Inferior parietal cortex (tissue), 1 donor: ENCODE measurements at regions not wholly inside any gene's neighbourhood (a gene's known extent, or its start where the extent isn't known, plus 50 kb on each side); places are given as distances from the start of the nearest gene placed in this dataset.
"Not testable (repeated sequence)": the region's sequence is repeated elsewhere in the genome, so short reads cannot be mapped to it uniquely, and the experiment has no call there.

ENCODE experiments used
- DNase-seq: peaks from one replicate; pipeline ENCODE4 v3.0.0-alpha.2; 2016; ENCODE audit errors: extremely low spot score

DNA sequence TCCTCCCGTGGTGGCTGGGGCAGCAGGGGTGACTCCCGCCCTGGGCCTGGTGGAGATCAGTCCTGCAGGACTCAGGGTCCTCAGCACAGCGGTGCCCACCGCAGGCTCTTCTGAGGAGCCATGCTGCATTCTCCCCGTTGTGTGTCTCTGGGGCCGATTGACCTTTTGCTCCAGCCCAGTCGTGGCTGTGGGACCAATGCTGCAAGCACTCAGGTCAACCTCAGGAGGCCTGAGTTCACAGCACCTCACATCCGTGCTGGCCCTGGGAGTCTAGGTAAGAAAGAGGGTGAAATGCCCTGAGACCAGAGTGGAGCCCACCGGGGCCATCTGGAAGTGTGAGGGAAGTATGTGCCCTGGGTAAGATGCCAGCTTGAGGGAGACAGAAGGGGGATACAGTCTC is 316.1 kb upstream of the B3GAT1 start:
- no peak for DNase-seq

DNA sequence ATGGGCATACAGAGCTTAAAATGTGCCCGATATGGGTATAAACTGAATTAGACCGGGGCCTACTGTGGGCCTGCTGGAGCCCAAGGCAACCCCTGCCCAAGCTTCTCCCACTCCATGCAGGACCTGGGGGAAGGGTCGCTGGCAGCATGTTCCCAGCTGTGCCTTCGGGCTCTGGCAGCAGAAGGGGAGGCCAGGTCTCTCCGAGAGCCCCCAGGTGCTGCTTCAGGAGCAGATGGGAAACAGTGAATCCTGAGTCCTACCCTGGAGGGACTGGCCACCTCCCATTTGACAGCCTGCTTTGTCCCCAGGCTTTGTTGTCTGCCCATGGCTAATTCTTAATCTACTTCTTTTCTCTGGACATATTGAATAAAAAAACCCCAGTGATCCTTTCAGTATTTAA is 315.6 kb upstream of the B3GAT1 start:
- DNase-seq, result no peak

DNA sequence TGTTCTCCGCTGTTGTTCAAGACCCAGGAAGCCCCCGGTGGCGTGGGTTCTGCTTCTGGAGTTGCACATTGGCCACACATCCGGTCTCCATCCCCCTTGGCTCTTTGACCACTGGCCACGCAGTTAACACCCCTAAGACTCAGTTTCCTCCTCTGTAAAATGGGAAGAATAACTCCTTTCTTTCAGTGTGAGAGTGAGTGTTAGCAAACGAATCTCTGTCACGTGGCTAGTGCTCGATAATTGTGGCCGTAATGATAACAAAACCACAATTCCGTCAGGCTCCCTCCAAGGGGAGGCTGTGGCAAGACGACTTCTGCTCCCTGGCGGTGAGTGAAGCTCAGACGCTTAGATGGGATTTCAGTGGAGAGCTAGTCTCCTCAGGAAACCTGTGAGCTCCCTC is 315.2 kb upstream of the B3GAT1 start:
- no peak for DNase-seq

DNA sequence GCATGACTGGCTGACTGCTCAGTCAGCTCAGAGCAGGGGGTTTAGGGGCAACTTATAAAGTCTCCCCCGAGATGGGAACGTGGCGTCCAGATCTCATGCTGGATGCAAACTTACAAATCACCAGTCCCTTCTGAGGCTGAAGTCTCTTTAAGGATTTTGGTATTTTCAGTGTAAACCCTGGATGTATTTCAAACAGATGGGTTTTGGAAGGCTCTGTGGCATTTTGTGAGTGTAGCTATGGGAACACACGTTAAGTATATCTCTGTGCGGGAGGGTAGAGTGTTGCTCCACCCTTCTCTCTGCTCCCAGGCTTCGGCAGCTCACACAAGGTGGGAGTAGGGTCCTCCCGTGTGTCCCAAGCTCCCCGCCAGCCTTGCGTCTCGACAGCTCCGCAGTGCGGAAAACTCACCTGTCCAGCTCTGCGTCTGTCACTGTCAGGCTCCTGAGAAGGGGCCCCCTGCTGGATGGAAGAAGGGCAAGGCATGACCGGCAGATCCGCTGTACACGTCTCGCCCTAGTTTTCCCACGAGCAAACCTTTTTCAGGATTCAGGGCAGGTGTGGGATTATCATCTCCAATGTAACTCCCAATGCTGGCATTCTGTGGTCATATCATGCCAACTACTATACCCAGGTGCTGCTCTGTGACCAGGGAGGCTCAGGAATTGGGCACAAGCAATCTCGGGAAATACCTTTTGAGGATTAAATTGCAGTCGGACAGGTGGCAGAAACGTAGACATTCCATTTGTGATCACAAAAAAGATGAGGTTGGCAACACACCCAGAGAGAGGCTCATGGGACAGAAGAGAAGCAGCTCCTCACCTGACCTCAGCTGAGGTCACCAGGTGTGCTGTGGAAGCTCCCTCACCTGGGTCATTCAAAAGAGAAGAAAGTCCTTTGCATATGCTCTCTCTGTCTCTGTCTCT is 313.9 kb upstream of the B3GAT1 start:
- no peak for DNase-seq

DNA sequence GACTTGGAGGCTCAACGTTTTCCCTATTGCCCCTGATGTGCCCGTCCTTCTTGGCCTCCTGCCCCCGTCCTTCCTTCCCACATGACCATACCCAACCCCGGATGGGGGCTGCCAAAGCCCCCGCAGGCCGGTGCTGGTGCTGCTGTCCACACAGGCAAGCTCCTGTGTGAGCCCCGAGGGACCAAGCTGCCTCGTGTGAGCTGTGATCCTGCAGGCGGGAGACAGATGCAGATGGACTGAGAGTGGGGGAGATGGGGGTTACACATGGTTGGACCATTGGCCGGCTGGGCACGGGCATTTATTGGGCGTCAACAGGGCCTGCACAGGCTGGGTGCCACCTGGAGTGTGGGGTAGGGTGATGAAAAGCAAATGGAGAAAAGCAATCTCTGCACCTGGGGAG is 313.2 kb upstream of the B3GAT1 start:
- DNase-seq, result no peak

DNA sequence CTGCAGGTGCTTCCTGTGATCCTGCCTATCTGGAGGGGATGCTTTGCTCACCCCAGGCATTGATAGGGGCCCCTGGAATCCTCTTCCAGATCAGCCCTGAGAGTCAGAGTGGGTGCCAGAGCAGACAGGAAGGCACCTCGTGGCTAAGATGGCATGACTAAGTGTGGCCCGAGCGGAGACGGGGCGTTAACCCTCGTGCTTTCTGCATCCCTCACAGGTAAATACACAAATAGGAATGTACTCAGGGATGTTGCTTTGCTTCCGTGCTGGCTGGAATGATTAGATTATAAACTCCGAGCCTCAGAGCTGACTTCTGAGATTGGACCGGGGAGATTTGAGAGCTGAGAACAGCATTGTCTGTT is 312.7 kb upstream of the B3GAT1 start:
- no peak for DNase-seq

DNA sequence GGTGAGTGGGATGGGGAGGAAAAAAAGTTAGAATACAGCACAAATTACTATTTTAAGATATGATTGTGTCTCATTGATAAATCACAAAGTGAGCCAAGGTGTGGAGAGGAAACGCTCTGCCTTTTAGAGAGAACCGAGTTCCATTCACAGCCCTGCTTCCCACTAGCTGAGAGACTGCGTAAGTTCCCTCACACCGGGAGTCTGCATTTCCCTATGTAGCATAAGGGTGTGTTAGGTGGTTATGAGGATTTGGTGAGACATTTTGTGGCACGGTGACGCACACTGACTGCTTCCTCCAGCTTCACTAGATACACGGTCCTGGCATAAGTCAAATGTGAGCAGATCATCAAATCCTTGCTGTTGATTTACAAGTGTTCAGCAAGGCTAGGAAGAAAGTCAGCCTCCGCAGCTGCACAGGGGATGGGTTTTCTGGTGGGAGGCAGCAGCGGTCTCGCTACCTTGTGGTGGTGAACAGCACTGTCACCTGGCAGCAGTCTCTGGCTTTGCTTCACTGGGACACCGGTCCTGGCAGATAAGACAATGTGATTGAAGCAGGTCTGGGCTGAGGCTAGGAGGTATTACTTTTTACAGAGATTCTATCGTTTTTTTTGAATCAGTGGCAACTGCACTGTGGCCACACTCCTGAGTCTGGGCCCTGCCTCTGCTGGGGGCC is 312.2 kb upstream of the B3GAT1 start:
- DNase-seq, result no peak

DNA sequence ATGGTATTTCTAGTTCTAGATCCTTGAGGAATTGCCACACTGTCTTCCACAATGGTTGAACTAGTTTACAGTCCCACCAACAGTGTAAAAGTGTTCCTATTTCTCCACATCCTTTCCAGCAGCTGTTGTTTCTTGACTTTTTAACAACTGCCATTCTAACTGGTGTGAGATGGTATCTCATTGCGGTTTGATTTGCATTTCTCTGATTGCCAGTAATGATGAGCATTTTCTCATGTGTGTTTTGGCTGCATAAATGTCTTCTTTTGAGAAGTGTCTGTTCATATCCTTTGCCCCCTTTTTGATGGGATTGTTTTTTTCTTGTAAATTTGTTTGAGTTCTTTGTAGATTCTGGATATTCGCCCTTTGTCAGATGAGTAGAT is 308.6 kb upstream of the B3GAT1 start:
- not testable (repeated sequence) for DNase-seq

DNA sequence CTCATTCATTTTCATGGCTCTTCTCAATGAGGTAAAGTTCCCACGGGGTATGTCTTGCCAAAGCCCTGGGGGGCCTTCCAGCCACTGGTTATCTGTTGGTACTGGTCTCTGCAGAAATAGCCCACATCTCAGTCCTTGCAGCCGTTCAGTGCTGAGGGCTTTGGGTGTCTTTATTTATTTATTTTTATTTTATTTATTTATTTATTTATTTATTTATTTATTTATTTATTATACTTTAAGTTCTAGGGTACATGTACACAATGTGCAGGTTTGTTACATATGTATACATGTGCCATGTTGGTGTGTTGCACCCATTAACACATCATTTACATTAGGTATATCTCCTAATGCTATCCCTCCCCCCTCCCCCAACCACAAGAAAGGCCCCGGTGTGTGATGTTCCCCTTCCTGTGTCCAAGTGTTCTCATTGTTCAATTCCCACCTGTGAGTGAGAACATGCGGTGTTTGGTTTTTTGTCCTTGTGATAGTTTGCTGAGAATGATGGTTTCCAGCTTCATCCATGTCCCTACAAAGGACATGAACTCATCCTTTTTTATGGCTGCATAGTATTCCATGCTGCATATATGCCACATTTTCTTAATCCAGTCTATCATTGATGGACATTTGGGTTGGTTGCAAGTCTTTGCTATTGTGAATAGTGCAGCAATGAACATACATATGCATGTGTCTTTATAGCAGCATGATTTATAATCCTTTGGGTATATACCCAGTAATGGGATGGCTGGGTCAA is 308.1 kb upstream of the B3GAT1 start:
- not testable (repeated sequence) for DNase-seq

DNA sequence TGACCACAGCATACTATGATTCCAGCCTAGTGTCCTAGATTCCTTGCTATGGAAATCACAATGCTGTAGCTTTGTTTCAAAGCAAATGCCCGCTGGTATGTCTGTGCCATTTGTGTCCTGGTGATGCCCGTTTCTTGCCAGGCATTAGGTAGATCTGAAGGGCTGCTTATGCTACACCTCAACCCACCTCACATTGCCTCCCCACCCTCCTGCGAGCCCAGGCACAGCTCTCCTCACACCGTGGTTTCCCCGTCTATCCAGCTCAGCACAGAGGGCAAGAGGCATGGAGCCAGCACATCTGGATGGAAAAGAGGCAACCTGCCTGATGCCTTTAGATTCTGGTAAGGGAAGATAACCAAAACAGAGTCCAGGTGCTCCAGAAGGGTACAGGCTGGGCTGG is 307.4 kb upstream of the B3GAT1 start:
- no peak for DNase-seq

DNA sequence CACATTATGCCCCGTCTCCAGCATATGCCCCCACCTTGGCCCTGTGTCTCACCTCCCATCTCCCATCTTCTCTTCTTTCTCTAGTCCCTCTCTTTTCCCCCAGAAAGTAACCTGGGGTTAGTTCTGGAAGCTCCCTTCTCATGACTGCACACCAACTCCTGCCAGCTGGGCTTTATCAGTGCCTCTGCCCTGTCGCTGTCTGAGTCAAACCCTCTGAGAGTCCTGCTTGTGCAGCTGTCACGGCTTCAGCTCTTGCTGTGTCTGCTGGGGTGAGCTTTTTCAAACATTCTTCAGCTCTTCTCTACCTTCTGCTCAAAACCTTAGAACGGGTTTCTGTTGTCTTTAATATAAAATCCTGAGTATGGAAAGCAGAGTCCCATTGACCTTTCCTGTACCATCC is 304.5 kb upstream of the B3GAT1 start:
- no peak for DNase-seq

DNA sequence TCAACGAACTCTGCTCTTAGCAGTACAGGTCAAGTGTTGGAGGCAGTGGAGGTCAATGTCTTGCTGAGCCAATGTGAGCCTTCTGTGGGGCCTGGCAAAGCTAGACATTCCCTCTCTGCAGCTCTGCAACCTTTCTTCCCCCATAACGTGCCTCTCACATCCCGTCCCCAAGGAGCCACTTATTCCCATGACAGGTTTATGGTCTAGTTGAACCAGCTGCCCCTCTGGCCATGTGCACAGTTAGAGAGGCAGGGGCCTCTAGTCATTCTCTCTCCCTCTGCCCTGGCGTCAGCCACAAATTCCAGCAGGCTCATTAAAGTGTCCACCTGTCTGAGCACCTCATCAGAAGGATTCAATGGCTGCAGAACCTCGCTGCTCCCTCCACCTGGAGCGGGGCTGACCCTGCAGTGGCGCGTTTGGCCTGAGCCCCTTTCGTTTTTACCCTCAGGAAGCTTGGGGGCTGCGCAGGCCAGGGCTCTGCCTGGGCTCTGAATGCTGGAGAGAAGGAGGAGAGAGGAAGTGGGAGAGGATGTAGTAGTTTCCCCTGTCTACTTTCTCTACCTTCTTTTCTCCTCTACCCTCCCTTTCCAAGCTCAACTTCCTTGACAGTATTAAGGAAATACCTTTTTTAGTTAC is 302.1 kb upstream of the B3GAT1 start:
- no peak for DNase-seq

DNA sequence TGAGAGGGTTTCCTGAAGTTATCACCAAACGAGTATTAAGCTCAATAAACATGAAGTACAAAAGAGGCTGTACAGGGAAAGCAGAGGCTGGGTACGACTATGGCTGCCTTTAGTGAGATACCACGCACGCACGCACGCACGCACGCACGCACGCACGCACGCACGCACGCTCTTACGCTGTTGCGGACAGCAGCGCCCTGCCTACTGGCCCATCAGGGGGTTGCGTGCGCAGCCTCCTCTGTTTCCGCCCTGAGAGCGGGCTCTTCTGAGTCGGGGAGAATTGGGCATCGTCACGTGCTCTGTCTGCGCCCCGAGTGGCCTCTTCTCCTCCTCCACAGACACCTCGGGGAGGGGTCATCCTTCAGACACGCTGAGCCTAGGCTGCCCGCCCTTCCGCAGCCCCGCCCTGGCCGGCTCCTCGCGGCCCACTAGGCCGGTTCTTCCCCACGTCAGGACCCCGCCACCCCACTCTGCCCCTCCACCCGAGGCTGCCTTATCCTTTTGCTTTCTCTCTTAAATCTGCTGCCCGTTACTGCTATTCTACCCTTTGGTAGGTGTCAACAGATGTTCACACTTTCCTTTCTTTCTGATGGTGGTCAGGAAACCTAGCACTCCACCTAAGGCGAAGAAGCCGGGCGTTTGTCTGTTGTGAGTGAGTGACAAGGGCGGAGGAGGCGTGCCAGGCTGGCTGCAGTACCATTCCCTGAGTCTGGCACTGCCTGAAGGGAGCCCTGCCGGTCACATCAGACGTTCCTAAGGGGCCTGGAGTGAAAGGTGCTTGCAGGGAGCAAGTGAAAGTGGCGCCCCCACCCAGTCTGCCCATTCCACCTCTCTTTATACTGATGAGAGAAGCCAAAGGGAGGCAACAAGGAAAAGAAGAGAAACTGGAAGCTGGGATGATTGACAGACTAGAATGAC is 300.4 kb upstream of the B3GAT1 start:
- no peak for DNase-seq

DNA sequence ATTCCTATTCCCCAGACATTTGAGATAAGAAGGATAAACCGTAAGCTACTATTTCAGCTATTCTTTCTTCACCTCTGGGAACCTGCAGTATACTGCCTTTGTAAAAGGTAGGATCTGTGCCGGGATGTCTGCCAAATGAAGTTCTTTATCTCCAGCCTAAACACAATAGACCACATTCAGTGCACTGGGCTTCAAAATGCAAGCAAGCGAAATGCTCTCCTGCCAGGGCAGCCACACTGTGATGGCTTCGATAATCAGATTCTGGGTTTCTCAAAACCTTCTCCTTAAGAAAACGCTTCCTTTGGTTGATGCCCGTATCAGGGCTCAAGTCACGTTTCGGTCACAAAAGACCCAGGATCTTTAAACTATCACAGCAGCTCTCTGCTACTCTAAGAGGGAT is 299.5 kb upstream of the B3GAT1 start:
- no peak for DNase-seq

DNA sequence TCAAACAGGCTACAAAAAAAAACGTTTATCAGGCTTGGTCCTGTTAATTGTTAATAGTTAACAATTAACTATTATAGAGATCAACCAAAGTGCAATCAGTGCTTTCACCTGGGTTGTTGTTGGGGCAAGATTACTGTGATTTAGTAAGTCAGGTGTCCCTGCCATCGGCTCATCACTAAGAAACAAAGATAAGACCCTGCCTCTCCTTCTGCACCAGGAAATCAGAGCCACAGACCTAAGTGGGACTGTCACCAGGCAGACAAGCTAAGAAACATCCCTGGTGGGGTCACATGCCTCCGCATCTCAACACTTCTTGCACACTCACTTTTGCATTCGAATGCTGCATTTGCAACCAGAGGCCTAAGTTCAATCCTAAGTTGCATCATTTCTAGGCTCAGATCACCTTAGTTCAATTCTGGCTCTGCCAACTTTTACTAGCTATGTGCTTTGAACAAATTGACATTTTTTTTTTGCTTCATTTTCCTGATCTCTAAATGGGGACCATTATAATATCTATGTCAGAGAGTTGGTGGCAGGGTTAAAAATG is 298.9 kb upstream of the B3GAT1 start:
- DNase-seq, result no peak

DNA sequence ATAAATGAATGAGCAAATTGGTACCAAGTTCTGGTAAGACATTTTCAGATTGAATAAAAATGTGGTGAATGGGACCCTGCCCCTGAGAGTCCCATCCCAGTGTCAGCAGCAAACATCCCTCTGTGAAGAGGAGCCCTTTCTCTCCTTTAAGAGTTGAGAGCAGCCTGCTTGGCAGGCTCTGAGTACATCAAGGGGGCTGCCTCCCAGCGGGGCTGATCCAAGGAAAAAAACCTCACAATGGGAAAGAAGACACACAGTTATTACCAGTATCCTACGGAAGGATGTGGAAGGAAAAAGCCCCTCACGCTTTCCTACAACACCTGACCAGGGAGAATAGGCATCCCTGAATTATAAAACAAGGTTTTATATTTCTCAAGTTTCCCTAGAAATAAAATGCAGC is 293.8 kb upstream of the B3GAT1 start:
- no peak for DNase-seq

DNA sequence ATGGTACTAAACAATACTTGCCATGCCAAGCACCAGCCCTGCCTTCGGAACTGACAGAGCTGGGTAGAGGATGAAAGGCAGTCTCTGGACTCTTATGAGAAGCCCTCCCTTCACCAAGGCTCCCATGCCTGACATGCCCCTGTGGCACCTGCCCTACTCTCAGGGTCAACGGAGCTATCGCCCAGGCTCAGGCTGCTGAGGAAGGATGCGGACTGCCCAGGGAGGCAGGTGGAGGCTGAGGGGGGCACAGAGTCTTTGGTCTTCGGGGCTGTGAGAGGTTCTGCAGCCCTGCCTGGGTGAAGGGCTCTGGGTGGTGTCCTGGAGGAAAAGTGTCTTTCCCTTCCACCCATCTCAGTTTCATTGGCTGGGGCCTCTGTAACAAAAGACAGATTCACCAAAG is 290.8 kb upstream of the B3GAT1 start:
- no peak for DNase-seq

DNA sequence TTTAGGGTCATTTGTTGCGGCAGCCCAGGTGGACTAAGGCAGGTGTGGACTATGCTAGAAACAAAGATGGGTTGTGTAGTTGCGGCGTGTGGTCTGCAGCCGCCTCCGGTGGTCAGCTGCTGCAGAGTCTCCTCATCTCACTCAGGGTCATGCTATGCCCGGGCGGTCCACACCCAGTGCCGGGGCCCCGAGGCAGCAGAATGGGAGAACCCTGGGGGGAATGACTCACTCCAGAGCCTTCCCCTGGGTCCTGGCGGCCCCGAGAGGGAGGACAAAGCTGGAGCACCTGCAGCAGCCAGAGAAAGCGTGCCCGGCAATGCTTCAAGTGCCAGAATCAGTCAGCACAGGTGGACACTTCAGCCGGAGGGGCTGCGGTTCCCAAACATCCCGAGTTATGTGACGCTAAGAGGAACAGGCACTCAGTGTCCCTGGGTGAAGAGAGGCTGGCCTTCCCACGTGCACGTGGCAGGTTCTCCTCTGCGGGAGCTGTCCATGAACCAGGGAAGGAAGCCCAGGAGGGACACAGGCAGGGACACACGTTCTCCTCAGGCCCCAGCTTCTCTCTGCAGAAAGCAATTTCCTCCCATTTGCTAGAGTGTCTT is 289.6 kb upstream of the B3GAT1 start:
- DNase-seq, result no peak

DNA sequence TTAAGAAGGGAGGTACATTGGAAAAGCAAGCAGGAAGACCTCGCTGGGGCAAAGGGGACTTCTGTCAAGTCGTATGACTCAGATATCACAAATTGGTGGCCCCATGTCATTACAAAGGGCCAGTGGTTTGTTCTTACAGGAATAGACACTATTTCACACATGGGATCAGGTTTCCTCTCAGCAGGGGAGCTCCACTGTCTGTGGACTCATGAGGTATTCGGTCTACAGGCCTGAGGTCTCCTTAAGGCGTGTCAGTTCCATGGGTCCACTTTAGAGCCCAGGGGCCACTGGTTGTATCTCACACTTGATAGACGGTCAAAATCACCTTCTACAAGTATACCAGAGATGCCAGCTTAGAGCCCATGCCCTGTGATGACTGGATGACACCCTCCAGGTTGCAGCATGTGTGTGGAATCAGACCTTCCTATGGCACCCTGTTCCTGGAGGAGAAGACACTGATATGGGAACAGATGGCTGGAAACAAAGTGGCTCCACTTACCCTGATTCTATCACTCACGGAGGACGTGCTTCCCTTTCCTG is 288.1 kb upstream of the B3GAT1 start:
- DNase-seq, result no peak

DNA sequence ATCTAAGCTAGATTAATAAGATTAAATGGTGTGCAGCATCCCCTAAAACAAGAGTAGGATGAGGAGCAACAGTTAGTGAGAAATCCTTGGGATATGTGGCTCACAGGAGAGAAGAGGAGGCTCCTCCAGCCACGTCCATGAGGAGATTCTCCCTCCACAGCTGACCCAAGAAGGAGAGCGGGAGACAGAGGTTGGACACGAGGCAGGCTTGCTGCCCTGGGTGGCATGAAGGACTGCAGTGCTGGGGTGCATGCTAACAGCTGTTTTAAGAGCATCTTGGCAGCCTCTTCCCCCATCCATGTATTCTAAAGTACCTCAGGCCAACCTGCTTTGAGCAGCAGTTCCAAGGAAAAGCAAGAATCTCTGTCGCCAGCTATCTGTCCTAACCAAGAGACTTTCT is 284.4 kb upstream of the B3GAT1 start:
- no peak for DNase-seq
